ENCODE measurements at regions not wholly inside any gene's neighbourhood (a gene's known extent, or its start where the extent isn't known, plus 50 kb on each side); places are given as distances from the start of the nearest gene placed in this dataset.

- TF ChIP-seq, protein P1, sequence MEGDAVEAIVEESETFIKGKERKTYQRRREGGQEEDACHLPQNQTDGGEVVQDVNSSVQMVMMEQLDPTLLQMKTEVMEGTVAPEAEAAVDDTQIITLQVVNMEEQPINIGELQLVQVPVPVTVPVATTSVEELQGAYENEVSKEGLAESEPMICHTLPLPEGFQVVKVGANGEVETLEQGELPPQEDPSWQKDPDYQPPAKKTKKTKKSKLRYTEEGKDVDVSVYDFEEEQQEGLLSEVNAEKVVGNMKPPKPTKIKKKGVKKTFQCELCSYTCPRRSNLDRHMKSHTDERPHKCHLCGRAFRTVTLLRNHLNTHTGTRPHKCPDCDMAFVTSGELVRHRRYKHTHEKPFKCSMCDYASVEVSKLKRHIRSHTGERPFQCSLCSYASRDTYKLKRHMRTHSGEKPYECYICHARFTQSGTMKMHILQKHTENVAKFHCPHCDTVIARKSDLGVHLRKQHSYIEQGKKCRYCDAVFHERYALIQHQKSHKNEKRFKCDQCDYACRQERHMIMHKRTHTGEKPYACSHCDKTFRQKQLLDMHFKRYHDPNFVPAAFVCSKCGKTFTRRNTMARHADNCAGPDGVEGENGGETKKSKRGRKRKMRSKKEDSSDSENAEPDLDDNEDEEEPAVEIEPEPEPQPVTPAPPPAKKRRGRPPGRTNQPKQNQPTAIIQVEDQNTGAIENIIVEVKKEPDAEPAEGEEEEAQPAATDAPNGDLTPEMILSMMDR (IDR thresholded peaks at IDR 0.05), result no peak
- no peak for TF ChIP-seq POLR2A (IDR thresholded peaks at IDR 0.05)
Observed at GRCh38 chr4:8710416-8710815, 117.9 kb downstream of the CPZ start.
